ENCODE measurements at regions not wholly inside any gene's neighbourhood (a gene's known extent, or its start where the extent isn't known, plus 50 kb on each side); places are given as distances from the start of the nearest gene placed in this dataset.

- peak; percentile 87 for FAIRE-seq
- peak in 1 of 2 experiments; percentile 2 for DNase-seq (ENCODE audit: low read depth in 1 of 2, low spot score in 1 of 2)
- H3K4me1 ChIP-seq, result no peaks in the 10 kb centered on the region
- no peak overlapping the region for H3K4me2 ChIP-seq
- no peak; a peak in 1 of 6 replicates for ATAC-seq
- no peak overlapping the region for H3K27ac ChIP-seq
- peaks cover 6% of the 10 kb centered on the region; the same call in 1 of the 3 replicates for H3K9me3 ChIP-seq
- 11% methylated on average over 1 of the region's 1 CpG for WGBS (ENCODE audit: missing lambda C conversion rate)
- POLR2A ChIA-PET, result no interaction called here
- TF ChIP-seq JUNB (IDR thresholded peaks at IDR 0.05) (no peak), PHF8 (IDR thresholded peaks at IDR 0.05; ENCODE audit: borderline replicate concordance, low read depth) (no peak), KDM5A (IDR thresholded peaks at IDR 0.05) (no peak), HOXB5 (CRISPR knock-in tag; IDR thresholded peaks at IDR 0.05) (no peak)
- CTCF ChIA-PET, result interaction anchor here (2.8 kb wide), 1 partner anchor 16 kb away, joined by 11 read pairs; no protein-coding TSS in a partner anchor
- H3K4me3 ChIP-seq, result no peak overlapping the region
These were observed 171.8 kb downstream of the POTEB3 start for GRCh38 chr15:21268436-21268940.

GRCh38 chr15:21267671-21268395, 172.5 kb downstream of the POTEB3 start:
- H3K4me2 ChIP-seq, result no peak overlapping the region
- WGBS (ENCODE audit: missing lambda C conversion rate), result 44% methylated on average over 4 of the region's 4 CpGs
- TF ChIP-seq ATOH8 (CRISPR knock-in tag; IDR thresholded peaks at IDR 0.05; ENCODE audit: low read depth), result no peak
- no peak for TF ChIP-seq FOXS1 (CRISPR knock-in tag; IDR thresholded peaks at IDR 0.05)
- no peak for TF ChIP-seq HOXA7 (CRISPR knock-in tag; IDR thresholded peaks at IDR 0.05)
- TF ChIP-seq POLR2AphosphoS2 (conservative IDR thresholded peaks at IDR 0.05; ENCODE audit: low read length), result no peak
- TF ChIP-seq FOSL2 (IDR thresholded peaks at IDR 0.05), result no peak
- TF ChIP-seq FOSL2 (CRISPR knock-in tag; IDR thresholded peaks at IDR 0.05), result no peak
- no peak for TF ChIP-seq RNF2 (IDR thresholded peaks at IDR 0.05; ENCODE audit: borderline replicate concordance, low read depth)
- CTCF ChIA-PET, result interaction anchor here (2.8 kb wide), 1 partner anchor 16 kb away, joined by 11 read pairs; no protein-coding TSS in a partner anchor
- H3K27ac ChIP-seq, result no peak overlapping the region
- H3K4me3 ChIP-seq, result no peak overlapping the region
- POLR2A ChIA-PET, result no interaction called here
- DNase-seq (ENCODE audit: low read depth in 1 of 2, low spot score in 1 of 2) (peak in 1 of 2 experiments; percentile 2), FAIRE-seq (peak; percentile 96), ATAC-seq (no peak)
- H3K9me3 ChIP-seq, result peaks cover 7% of the 10 kb centered on the region; the same call in 2 of the 3 replicates
- no peaks in the 10 kb centered on the region for H3K4me1 ChIP-seq

GRCh38 chr15:21267226-21267625, 173.1 kb downstream of the POTEB3 start:
- no peak overlapping the region for H3K27ac ChIP-seq
- FAIRE-seq (no peak), ATAC-seq (no peak), DNase-seq (ENCODE audit: low read depth in 1 of 2, low spot score in 1 of 2) (no peak)
- H3K4me2 ChIP-seq, result no peak overlapping the region
- WGBS (ENCODE audit: missing lambda C conversion rate), result 3% methylated on average over 2 of the region's 2 CpGs
- ChIA-PET CTCF (no interaction called here), POLR2A (no interaction called here)
- H3K4me3 ChIP-seq, result no peak overlapping the region
- TF ChIP-seq CBX2 (IDR thresholded peaks at IDR 0.05; ENCODE audit: borderline replicate concordance, low read depth) (no peak), ESRRA (IDR thresholded peaks at IDR 0.05; ENCODE audit: borderline replicate concordance, low read length) (no peak), CEBPB (IDR thresholded peaks at IDR 0.05) (no peak), E2F6 (IDR thresholded peaks at IDR 0.05; ENCODE audit: borderline replicate concordance, low read depth) (no peak), ZC3H11A (IDR thresholded peaks at IDR 0.05) (no peak), MAZ (IDR thresholded peaks at IDR 0.05; ENCODE audit: borderline replicate concordance, low read depth, low read length) (no peak), HOXB13 (CRISPR knock-in tag; IDR thresholded peaks at IDR 0.05; ENCODE audit: low read depth) (no peak), RAD21 (conservative IDR thresholded peaks at IDR 0.05 in 1 of 2, IDR thresholded peaks at IDR 0.05 in 1 of 2) (no peak), MAFK (IDR thresholded peaks at IDR 0.05; ENCODE audit: partially characterized antibody) (no peak), FOSL2 (IDR thresholded peaks at IDR 0.05) (no peak), FOSL2 (CRISPR knock-in tag; IDR thresholded peaks at IDR 0.05) (no peak), KDM1A (IDR thresholded peaks at IDR 0.05; ENCODE audit: low read depth) (no peak), ELK1 (IDR thresholded peaks at IDR 0.05; ENCODE audit: low read depth, low read length) (no peak), RCOR1 (IDR thresholded peaks at IDR 0.05; ENCODE audit: low read depth, low read length) (no peak), KDM5A (IDR thresholded peaks at IDR 0.05) (no peak), EP300 (IDR thresholded peaks at IDR 0.05) (no peak), FOXS1 (CRISPR knock-in tag; IDR thresholded peaks at IDR 0.05) (no peak), BCL3 (IDR thresholded peaks at IDR 0.05) (no peak), JUNB (IDR thresholded peaks at IDR 0.05) (no peak), HES2 (IDR thresholded peaks at IDR 0.05) (no peak), ATOH8 (CRISPR knock-in tag; IDR thresholded peaks at IDR 0.05; ENCODE audit: low read depth) (no peak)
- H3K9me3 ChIP-seq, result peaks cover 13% of the 10 kb centered on the region
- H3K4me1 ChIP-seq, result no peaks in the 10 kb centered on the region

Measured in A549 (cell line).